Thyroid gland (tissue), 4 donors: ENCODE measurements at regions not wholly inside any gene's neighbourhood (a gene's known extent, or its start where the extent isn't known, plus 50 kb on each side); places are given as distances from the start of the nearest gene placed in this dataset.

Source experiments
- DNase-seq, 2 donors: peaks; one replicate each; pipeline ENCODE4 v3.0.0-alpha.2; 2019
- H3K27ac ChIP-seq, 3 donors: fragments of 200-600 bp; sonication (generic); 1 replicate in 2 of 3; 2 replicates in 1 of 3; pipeline ENCODE4 v1.5.1; 2016 to 2019; ENCODE audit warnings: mild to moderate bottlenecking in 1 of 3, moderate library complexity in 1 of 3
- H3K27me3 ChIP-seq: fragments of 200-600 bp; sonication (generic); one replicate; pipeline ENCODE4 v1.5.1; 2019
- H3K36me3 ChIP-seq, 2 donors: fragments of 200-600 bp; sonication (generic); one replicate each; pipeline ENCODE4 v1.5.1; 2016 to 2019
- H3K4me1 ChIP-seq, 2 donors: fragments of 200-600 bp; sonication (generic); one replicate each; pipeline ENCODE4 v1.5.1; 2017 to 2019
- H3K4me3 ChIP-seq, 3 donors: fragments of 200-600 bp; sonication (generic); replicated peaks in 1 of 3; 1 replicate in 2 of 3; 2 replicates in 1 of 3; pipeline ENCODE4 v1.5.1; 2016; ENCODE audit warnings: mild to moderate bottlenecking in 1 of 3
- H3K9me3 ChIP-seq: fragments of 200-600 bp; sonication (generic); one replicate; pipeline ENCODE4 v1.5.1; 2017
- POLR2A ChIP-seq, 2 donors: fragments of 450-650 bp; IDR thresholded peaks; one replicate each; pipeline ENCODE4 v1.6.1; 2017; ENCODE audit warnings: antibody characterized with exemption in 2 of 2, mild to moderate bottlenecking in 2 of 2, moderate library complexity in 1 of 2
- WGBS, 2 donors: methylation state at CpG; one replicate each; pipeline ENCODE4 v1.1.5; 2017; 5-methylcytosine and 5-hydroxymethylcytosine counted together
- intact Hi-C: fragments of 100-400 bp; cut with DNase I; formaldehyde crosslinking; loops from one replicate; pipeline ENCODE4 v1.15.1; 2023
- TF ChIP-seq, protein P1 (sequence below), 6 experiments: fragments of 200-600 bp in 3 of 6; fragments of 450-650 bp in 3 of 6; sonication (generic) in 3 of 6; IDR thresholded peaks; one replicate each; pipeline ENCODE4 v1.5.1; 2016 to 2019; ENCODE audit warnings: antibody characterized with exemption in 6 of 6, mild to moderate bottlenecking in 2 of 6, inconsistent platforms in 1 of 6, moderate library complexity in 1 of 6

DNA sequence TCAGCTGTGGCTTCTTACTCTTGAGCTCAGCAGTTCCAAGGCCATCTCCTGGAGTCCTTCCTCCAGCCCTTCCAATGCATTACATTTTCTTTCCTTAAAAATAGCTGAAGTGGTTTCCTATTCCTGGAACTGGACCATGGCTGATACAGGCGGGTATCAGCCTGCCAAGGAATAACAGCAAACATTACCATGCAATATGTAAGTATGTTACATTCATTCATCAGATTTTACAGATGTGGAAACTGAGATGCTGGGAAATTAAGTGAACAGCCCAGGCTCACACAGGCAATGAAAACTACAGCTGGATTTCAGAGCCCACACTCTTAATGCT lies 100.4 kb downstream of the NRN1 start:
- no peak for DNase-seq
- Histone ChIP-seq H3K4me3 (no peak overlapping the region), H3K27me3 (no peaks in the 10 kb centered on the region), H3K9me3 (no peaks in the 10 kb centered on the region), H3K36me3 (no peaks in the 10 kb centered on the region), H3K4me1 (no peaks in the 10 kb centered on the region), H3K27ac (no peak overlapping the region)
- TF ChIP-seq, protein P1, sequence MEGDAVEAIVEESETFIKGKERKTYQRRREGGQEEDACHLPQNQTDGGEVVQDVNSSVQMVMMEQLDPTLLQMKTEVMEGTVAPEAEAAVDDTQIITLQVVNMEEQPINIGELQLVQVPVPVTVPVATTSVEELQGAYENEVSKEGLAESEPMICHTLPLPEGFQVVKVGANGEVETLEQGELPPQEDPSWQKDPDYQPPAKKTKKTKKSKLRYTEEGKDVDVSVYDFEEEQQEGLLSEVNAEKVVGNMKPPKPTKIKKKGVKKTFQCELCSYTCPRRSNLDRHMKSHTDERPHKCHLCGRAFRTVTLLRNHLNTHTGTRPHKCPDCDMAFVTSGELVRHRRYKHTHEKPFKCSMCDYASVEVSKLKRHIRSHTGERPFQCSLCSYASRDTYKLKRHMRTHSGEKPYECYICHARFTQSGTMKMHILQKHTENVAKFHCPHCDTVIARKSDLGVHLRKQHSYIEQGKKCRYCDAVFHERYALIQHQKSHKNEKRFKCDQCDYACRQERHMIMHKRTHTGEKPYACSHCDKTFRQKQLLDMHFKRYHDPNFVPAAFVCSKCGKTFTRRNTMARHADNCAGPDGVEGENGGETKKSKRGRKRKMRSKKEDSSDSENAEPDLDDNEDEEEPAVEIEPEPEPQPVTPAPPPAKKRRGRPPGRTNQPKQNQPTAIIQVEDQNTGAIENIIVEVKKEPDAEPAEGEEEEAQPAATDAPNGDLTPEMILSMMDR (IDR thresholded peaks at IDR 0.05), result no peak
- intact Hi-C loops, result no loop called here
- 94 to 100% methylated on average over 1 of the region's 1 CpG for WGBS, 2 donors

DNA sequence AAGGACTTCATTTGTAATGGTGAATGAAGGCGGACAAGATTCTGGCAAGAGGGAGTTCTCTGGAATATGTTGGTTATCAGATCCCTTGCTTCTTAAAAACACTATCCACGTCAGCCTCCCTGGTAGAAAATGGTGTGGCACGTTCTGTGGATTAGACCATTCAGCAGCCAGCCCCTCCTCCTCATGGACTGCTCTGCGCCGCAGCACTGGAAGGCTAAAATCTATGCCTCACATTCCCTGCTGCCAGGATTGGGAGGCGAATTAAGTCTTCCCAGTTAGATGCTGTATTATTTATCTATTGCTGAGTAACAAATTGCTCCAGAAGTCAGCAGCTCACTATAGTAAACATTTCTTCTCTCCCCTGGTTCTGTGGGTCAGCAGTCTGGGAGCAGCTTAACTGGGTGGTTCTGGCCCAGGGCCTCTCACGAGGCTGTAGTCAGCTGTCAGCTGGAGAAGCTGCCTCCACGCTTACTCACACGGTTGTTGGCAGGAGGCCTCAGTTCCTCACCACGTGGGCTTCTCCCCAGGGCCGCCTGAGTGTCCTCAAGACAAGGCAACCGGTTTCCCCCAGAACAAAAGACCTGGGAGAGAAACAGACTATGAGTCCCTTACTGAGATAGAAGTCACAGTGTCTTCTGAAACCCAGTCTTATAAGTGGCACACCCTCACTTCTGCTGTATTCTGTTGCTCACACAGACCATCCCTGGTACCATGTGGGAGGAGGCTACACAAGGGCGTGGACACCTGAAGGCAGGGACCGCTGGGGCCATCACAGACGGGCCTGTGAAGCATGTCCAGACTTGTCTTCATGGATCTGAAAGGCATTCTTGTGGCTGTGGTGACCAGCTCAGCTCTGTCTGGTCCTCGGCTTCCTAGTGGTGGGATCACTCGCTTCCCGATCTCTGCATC lies 101.0 kb downstream of the NRN1 start:
- no peak overlapping the region for H3K4me3 ChIP-seq
- H3K4me1 ChIP-seq, result no peaks in the 10 kb centered on the region
- intact Hi-C loops, result no loop called here
- peak; percentile 69 to 71 for DNase-seq
- no peak for TF ChIP-seq POLR2A (IDR thresholded peaks at IDR 0.05)
- TF ChIP-seq, protein P1 (IDR thresholded peaks at IDR 0.05), result no peak
- H3K9me3 ChIP-seq, result no peaks in the 10 kb centered on the region
- no peaks in the 10 kb centered on the region for H3K36me3 ChIP-seq
- no peak overlapping the region for H3K27ac ChIP-seq
- WGBS, 2 donors, result 68 to 81% methylated on average over 17 to 18 of the region's 18 CpGs
- H3K27me3 ChIP-seq, result no peaks in the 10 kb centered on the region

DNA sequence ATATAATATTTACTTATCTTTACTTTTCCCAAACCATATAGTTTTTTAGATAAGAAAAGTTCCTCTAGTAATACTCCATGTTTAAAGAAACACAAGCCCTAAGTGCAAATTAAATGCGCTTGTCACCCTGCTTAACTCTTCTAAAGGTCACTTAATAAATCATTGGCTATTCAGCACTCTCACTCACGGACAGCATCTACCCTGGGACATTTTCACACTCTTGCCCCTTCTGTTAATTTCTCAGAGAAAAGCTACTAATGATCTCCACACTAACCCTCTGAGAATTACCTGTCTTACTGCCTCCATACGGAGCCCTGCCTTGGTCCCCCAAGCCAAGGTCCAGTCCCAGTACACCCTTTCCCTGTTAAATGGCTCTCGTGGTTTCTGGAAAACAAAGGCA lies 102.2 kb downstream of the NRN1 start:
- no peak for DNase-seq
- H3K4me1 ChIP-seq, result no peaks in the 10 kb centered on the region
- no peak for TF ChIP-seq POLR2A (IDR thresholded peaks at IDR 0.05)
- TF ChIP-seq, protein P1 (IDR thresholded peaks at IDR 0.05), result no peak
- no peak overlapping the region for H3K27ac ChIP-seq
- H3K27me3 ChIP-seq, result no peaks in the 10 kb centered on the region
- H3K36me3 ChIP-seq, result no peaks in the 10 kb centered on the region
- intact Hi-C loops, result no loop called here
- WGBS, 2 donors, result 76 to 79% methylated on average over 4 of the region's 4 CpGs
- no peaks in the 10 kb centered on the region for H3K9me3 ChIP-seq
- H3K4me3 ChIP-seq, result no peak overlapping the region

DNA sequence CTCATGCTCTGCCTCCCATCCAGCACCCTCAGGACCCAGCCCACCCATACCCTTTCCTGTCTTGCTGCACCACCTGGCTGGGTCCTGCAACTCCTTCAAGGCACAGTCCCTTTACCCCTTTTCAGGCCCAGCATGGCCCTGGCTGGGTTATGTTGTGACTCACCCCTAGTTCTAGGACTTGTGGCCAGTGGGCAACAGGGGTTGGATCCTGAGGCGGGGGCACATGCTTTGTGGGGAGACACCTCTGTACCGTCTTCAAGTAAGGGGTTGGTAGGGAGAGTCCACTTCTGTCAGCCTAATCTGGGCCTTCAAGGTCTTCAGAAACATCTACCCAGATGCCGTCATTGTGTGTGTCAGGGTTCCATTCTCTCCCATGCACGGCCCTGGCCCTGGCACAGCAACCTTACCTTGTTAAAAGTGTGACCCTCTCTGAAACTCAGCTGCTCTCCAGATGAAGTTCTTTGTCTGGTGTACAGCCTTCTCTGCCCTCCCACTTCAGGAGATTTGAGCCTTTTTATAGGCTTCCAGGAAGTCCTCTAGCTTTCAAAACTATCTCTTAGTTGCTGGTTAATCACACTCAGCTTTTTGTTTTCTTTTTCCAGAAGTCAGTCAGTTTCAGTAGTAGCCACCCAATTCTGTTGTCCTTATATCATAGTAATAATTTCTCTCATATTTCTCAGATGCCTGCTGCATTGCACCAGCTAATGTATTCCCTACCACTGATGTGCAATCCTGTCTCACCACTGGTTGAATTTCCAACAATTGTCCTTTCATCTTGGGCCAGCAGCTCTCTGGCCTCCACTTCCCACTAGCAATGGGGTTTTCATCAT lies 107.3 kb downstream of the NRN1 start:
- H3K4me3 ChIP-seq, result no peak overlapping the region
- no peak overlapping the region for H3K27ac ChIP-seq
- TF ChIP-seq, protein P1 (IDR thresholded peaks at IDR 0.05), result no peak
- TF ChIP-seq POLR2A (IDR thresholded peaks at IDR 0.05), result no peak
- no peaks in the 10 kb centered on the region for H3K36me3 ChIP-seq
- intact Hi-C loops, result no loop called here
- 93 to 96% methylated on average over 4 of the region's 4 CpGs for WGBS, 2 donors
- no peaks in the 10 kb centered on the region for H3K9me3 ChIP-seq
- no peak for DNase-seq
- H3K4me1 ChIP-seq, result no peaks in the 10 kb centered on the region
- no peaks in the 10 kb centered on the region for H3K27me3 ChIP-seq

DNA sequence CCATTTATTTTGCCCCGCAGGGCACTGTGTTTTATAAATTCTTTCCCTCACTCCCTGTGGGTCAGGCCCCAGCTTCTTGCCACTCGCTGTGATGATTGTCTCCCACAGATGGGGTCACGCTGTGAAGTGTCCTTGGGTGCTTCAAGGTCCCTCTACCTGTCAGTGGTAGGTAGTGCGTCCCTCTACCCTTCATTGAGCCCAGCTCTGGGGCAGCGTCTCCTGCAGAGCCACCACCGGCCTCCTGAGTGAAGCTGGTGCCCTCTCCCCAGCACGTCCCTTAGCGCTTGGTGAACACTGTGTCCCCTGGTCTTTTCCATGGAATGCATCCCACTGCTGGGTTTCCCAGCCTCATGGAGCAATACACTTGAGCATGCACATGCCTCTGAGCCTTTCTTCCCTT lies 108.2 kb downstream of the NRN1 start:
- WGBS, 2 donors, result 85 to 95% methylated on average over 8 of the region's 8 CpGs
- no peak overlapping the region for H3K27ac ChIP-seq
- H3K4me3 ChIP-seq, result no peak overlapping the region
- H3K27me3 ChIP-seq, result no peaks in the 10 kb centered on the region
- no peaks in the 10 kb centered on the region for H3K36me3 ChIP-seq
- TF ChIP-seq POLR2A (IDR thresholded peaks at IDR 0.05), result no peak
- TF ChIP-seq, protein P1 (IDR thresholded peaks at IDR 0.05), result no peak
- no peaks in the 10 kb centered on the region for H3K9me3 ChIP-seq
- H3K4me1 ChIP-seq, result no peaks in the 10 kb centered on the region
- intact Hi-C loops, result no loop called here
- no peak for DNase-seq
